ENCODE measurements at regions not wholly inside any gene's neighbourhood (a gene's known extent, or its start where the extent isn't known, plus 50 kb on each side); places are given as distances from the start of the nearest gene placed in this dataset.
"Not testable (repeated sequence)": the region's sequence is repeated elsewhere in the genome, so short reads cannot be mapped to it uniquely, and the experiment has no call there.

GRCh38 chr4:104549736-104550135, 55.0 kb upstream of the CXXC4 start:
- no peak overlapping the region for H3K27ac ChIP-seq

DNA sequence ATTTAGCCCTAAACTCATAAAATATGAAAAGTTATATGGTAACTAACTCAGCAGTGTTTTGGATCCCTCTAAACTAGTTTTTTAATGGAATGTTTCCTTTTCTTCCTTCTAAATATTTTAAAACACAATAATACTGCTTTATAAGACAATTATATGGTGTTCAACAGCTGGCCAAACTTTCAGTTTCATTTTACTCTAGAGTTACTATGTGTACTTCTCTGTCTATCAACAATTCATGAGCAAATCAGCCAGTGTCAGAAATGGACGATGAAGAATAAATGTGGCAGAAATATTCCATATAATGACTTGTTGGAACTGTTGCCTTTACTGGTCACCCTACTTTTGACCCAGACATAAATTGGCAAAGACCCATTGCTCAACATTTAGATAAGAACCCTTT, 64.8 kb upstream of the CXXC4 start:
- Histone ChIP-seq H3K4me3 (no peak overlapping the region), H3K27ac (no peak overlapping the region)

More at GRCh38 chr4:104549736-104550135, 55.0 kb upstream of the CXXC4 start:
- no peak overlapping the region for H3K4me3 ChIP-seq

DNA sequence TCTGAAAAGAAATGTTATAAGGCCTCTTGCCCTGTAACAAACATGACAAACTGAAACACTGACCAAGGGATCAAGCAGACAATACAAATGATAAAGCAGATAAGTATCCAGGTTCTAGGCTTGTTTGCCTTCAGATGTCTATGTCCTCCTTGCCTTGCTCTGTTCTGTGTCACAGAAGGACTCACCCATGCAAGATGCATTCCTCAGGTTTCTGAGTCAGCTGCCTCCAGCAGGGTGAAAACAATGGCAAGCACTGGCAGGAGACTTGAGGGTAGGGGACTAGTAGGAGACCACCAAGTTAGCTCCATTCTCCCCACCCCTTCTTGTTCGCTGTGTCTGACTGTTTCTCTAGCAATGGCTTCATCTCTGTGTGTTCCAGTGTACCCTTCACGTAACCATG, 76.6 kb upstream of the CXXC4 start:
- Histone ChIP-seq H3K4me3 (no peak overlapping the region), H3K27ac (no peak overlapping the region)

- H3K27ac ChIP-seq = no peak overlapping the region
- H3K4me3 ChIP-seq = no peak overlapping the region
Measured at GRCh38 chr4:104574371-104574770, 79.7 kb upstream of the CXXC4 start.

GRCh38 chr4:104575278-104575677, 80.6 kb upstream of the CXXC4 start:
- no peak overlapping the region for H3K27ac ChIP-seq

GRCh38 chr4:104577405-104577804, 82.7 kb upstream of the CXXC4 start:
- no peak overlapping the region for H3K27ac ChIP-seq
- H3K4me3 ChIP-seq = no peak overlapping the region

More at GRCh38 chr4:104575278-104575677, 80.6 kb upstream of the CXXC4 start:
- H3K4me3 ChIP-seq = no peak overlapping the region

GRCh38 chr4:104581476-104581875, 86.8 kb upstream of the CXXC4 start:
- not testable (repeated sequence) for H3K27ac ChIP-seq, H3K4me3 ChIP-seq

GRCh38 chr4:104582056-104582455, 87.4 kb upstream of the CXXC4 start:
- not testable (repeated sequence) for H3K27ac ChIP-seq, H3K4me3 ChIP-seq

- no peak overlapping the region for H3K27ac ChIP-seq
- no peak overlapping the region for H3K4me3 ChIP-seq
Measured at GRCh38 chr4:104589264-104589868, 94.7 kb upstream of the CXXC4 start.

DNA sequence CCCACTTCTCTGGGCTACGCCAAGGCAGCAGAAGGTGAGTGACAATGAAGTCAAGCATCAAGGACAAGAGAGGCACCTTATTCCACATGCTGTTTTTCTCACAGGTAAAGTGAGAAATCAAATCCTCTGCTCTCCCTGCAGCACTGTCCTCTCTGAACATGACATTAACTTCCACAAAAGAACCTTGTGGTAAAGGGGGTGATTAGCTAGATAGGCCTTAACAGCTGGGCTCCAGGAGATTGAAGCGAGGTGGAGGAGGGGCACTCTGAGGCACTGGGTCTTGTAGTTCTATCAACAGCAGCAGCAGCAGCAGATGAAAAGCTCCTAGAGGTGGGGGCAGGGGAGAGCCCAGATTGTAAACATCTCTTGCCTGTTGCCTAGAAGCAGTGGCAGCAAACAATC, 96.8 kb upstream of the CXXC4 start:
- no peak overlapping the region for H3K27ac ChIP-seq
- H3K4me3 ChIP-seq = no peak overlapping the region

- no peak overlapping the region for H3K4me3 ChIP-seq
- H3K27ac ChIP-seq = no peak overlapping the region
Measured at GRCh38 chr4:104592183-104592582, 97.5 kb upstream of the CXXC4 start.

DNA sequence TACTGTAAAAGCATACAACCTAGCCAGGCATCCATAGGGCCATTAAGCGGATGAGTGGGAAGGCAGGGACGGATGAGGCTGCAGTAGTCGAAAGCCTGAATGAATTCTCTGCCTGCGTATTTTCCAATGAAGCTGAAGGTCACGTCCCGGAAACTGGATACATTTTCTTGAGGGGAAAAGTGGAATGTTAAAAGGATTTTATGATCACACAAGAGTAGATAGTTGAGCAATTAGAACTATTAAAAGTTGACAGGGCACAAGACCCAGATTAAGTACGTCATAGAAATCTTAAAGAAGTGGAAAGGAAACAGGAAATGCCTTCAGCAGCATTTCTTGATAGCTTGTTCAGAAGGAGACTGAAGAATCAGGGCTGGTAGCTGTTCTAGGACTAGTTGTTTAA, 98.3 kb upstream of the CXXC4 start:
- no peak overlapping the region for H3K4me3 ChIP-seq
- H3K27ac ChIP-seq = no peak overlapping the region

- Histone ChIP-seq H3K4me3 (no peak overlapping the region), H3K27ac (no peak overlapping the region)
Measured at GRCh38 chr4:104596189-104596588, 101.5 kb upstream of the CXXC4 start.

GRCh38 chr4:104615496-104615895, 120.8 kb upstream of the CXXC4 start:
- Histone ChIP-seq H3K4me3 (no peak overlapping the region), H3K27ac (no peak overlapping the region)

- Histone ChIP-seq H3K4me3 (no peak overlapping the region), H3K27ac (no peak overlapping the region)
Measured at GRCh38 chr4:104615926-104616325, 121.2 kb upstream of the CXXC4 start.

DNA sequence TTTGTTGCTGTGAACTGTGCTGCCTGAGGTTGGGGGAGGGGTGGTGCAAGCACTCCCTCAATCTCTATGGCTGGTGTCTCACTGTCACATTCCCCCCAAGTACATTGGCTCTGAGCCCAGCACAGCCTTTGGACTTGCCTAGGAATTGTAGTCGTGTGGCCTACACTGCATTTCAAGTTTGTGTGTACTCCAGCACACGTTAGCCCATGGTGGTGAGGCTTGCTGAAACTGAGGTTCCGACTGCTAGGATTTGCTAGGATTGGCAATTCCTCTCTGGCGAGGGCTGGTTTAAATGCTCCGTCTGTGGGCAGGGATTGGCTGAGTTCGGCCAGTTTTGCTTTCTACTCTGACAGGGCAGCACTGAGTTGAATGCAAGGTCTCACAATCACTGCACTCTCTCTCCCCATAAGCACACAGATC, 121.7 kb upstream of the CXXC4 start:
- no peak overlapping the region for H3K4me3 ChIP-seq
- no peak overlapping the region for H3K27ac ChIP-seq

GRCh38 chr4:104625706-104626105, 131.0 kb upstream of the CXXC4 start:
- no peak overlapping the region for H3K4me3 ChIP-seq
- no peak overlapping the region for H3K27ac ChIP-seq

DNA sequence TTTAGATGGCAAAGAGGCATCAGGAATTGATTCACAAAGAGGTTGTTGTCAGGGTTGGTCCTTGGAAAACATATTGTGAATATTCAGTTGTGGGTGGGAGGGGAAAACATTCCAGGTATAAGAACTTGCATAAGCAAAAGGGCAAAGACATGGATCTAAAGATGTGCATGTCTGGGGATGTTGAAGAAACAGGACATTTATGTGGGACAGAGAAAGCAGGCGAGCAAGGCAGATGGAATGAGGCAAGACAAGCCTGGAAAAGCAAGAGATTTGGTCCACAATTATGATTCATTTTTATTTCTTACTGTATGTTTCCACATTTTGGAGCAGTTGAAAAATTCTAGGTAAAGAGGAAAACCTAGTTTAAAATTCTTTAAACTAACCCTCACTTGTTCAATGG, 134.9 kb upstream of the CXXC4 start:
- H3K4me3 ChIP-seq = no peak overlapping the region

DNA sequence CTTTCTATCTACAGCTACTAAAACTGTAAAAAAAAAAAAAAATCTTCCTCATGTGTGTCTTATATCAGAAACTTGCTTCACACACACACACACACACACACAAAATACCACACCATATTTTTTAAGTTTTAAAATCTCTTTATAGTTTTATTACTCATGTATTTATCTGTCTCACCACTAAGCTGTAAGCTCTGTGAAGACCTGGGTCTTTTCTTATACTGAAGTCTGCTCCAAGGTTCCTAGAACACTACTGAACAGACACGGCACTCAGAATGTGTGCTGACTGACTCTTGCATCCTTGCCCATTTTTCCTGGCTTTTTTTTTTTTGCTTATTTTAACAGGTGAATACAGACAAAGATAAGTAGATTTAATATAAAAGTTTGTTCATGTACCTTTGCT, 135.6 kb upstream of the CXXC4 start:
- Histone ChIP-seq H3K27ac (no peak overlapping the region), H3K4me3 (no peak overlapping the region)

More for the DNA sequence above, 134.9 kb upstream of the CXXC4 start:
- H3K27ac ChIP-seq = no peak overlapping the region

GRCh38 chr4:104631000-104631399, 136.3 kb upstream of the CXXC4 start:
- Histone ChIP-seq H3K4me3 (no peak overlapping the region), H3K27ac (no peak overlapping the region)

- H3K27ac ChIP-seq = no peak overlapping the region
- no peak overlapping the region for H3K4me3 ChIP-seq
Measured at GRCh38 chr4:104641418-104641817, 146.7 kb upstream of the CXXC4 start.

DNA sequence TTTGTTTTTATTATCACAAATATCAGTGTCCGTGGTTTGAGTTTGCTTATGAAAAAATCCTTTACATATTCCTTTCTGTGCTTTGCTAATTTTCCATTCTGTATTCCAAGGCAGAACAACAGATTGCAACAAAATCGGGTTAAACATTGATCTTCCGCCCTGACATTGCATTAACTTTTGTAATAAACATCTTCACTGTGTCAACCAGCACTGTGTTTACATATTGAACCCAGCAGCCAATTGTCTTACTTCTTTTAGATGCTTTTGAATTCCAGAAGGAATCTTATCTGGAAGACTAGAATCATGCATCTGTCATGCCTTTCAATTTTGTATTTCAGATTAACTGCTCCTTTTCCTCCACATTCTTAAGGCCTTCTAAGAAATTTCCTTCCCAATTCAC, 147.8 kb upstream of the CXXC4 start:
- no peak overlapping the region for H3K27ac ChIP-seq

More for the DNA sequence above, 147.8 kb upstream of the CXXC4 start:
- no peak overlapping the region for H3K4me3 ChIP-seq
